Chondrocyte (in vitro differentiated cells): ENCODE measurements at regions not wholly inside any gene's neighbourhood (a gene's known extent, or its start where the extent isn't known, plus 50 kb on each side); places are given as distances from the start of the nearest gene placed in this dataset.

Experiments used
- DNase-seq: peaks from one replicate; pipeline ENCODE4 v3.0.0; 2021; ENCODE audit warnings: mixed read lengths, low spot score
- H3K27ac Mint-ChIP-seq: one replicate; pipeline ENCODE4 v1.8.0; 2021; ENCODE audit warnings: mild to moderate bottlenecking, moderate library complexity, mixed read lengths; ENCODE audit not compliant: unreplicated experiment
- H3K27me3 Mint-ChIP-seq: 2 replicates; pipeline ENCODE4 v1.8.0; 2021; ENCODE audit warnings: low read depth, mixed read lengths
- H3K36me3 Mint-ChIP-seq: 2 replicates; pipeline ENCODE4 v1.8.0; 2021; ENCODE audit warnings: low read depth, mixed read lengths
- H3K4me1 Mint-ChIP-seq: 2 replicates; pipeline ENCODE4 v1.8.0; 2021; ENCODE audit warnings: low read depth, mild to moderate bottlenecking, mixed read lengths
- H3K4me3 Mint-ChIP-seq: one replicate; pipeline ENCODE4 v1.8.0; 2021; ENCODE audit warnings: mild to moderate bottlenecking, moderate library complexity, mixed read lengths; ENCODE audit not compliant: unreplicated experiment
- H3K9me3 Mint-ChIP-seq: 2 replicates; pipeline ENCODE4 v1.8.0; 2021; ENCODE audit warnings: low read depth, mixed read lengths
- CTCF ChIP-seq: fragments of 200-600 bp; sonication (generic); IDR thresholded peaks from 2 replicates; pipeline ENCODE4 v1.5.0; 2021; ENCODE audit warnings: antibody characterized with exemption, mild to moderate bottlenecking, moderate library complexity

GRCh38 chr6:141664744-141665143 is 468.0 kb upstream of the GJE1 start:
- no peaks in the 10 kb centered on the region for H3K36me3 Mint-ChIP-seq
- no peak for DNase-seq
- no peaks in the 10 kb centered on the region for H3K9me3 Mint-ChIP-seq
- no peak for TF ChIP-seq CTCF
- no peaks in the 10 kb centered on the region for H3K27me3 Mint-ChIP-seq
- H3K4me3 Mint-ChIP-seq = no peak overlapping the region
- no peak overlapping the region for H3K27ac Mint-ChIP-seq
- H3K4me1 Mint-ChIP-seq = peaks cover 9% of the 10 kb centered on the region

- peaks cover 3% of the 10 kb centered on the region for H3K36me3 Mint-ChIP-seq
- TF ChIP-seq CTCF = no peak
- no peaks in the 10 kb centered on the region for H3K4me1 Mint-ChIP-seq
- no peaks in the 10 kb centered on the region for H3K27me3 Mint-ChIP-seq
- no peak overlapping the region for H3K27ac Mint-ChIP-seq
- peaks cover 12% of the 10 kb centered on the region for H3K9me3 Mint-ChIP-seq
- no peak for DNase-seq
- H3K4me3 Mint-ChIP-seq = no peak overlapping the region
Measured at GRCh38 chr6:141659582-141659981, 473.1 kb upstream of the GJE1 start.

- DNase-seq = no peak
- H3K4me1 Mint-ChIP-seq = no peaks in the 10 kb centered on the region
- TF ChIP-seq CTCF = no peak
- H3K27ac Mint-ChIP-seq = no peak overlapping the region
- H3K4me3 Mint-ChIP-seq = no peak overlapping the region
- H3K36me3 Mint-ChIP-seq = peaks cover 3% of the 10 kb centered on the region
- no peaks in the 10 kb centered on the region for H3K27me3 Mint-ChIP-seq
- peaks cover 14% of the 10 kb centered on the region for H3K9me3 Mint-ChIP-seq
Measured at GRCh38 chr6:141658696-141659095, 474.0 kb upstream of the GJE1 start.

GRCh38 chr6:141657812-141658211 is 474.9 kb upstream of the GJE1 start:
- H3K27ac Mint-ChIP-seq = no peak overlapping the region
- TF ChIP-seq CTCF = no peak
- H3K27me3 Mint-ChIP-seq = no peaks in the 10 kb centered on the region
- no peak overlapping the region for H3K4me3 Mint-ChIP-seq
- H3K4me1 Mint-ChIP-seq = no peaks in the 10 kb centered on the region
- peaks cover 3% of the 10 kb centered on the region for H3K36me3 Mint-ChIP-seq
- no peak for DNase-seq
- H3K9me3 Mint-ChIP-seq = peaks cover 14% of the 10 kb centered on the region

GRCh38 chr6:141653590-141653989 is 479.1 kb upstream of the GJE1 start:
- no peak for DNase-seq
- Mint-ChIP-seq H3K4me3 (no peak overlapping the region), H3K36me3 (peaks cover 3% of the 10 kb centered on the region)

More at GRCh38 chr6:141653590-141653989, 479.1 kb upstream of the GJE1 start:
- H3K27me3 Mint-ChIP-seq = no peaks in the 10 kb centered on the region
- no peaks in the 10 kb centered on the region for H3K4me1 Mint-ChIP-seq
- H3K9me3 Mint-ChIP-seq = peaks cover 7% of the 10 kb centered on the region
- no peak for TF ChIP-seq CTCF
- no peak overlapping the region for H3K27ac Mint-ChIP-seq
